ENCODE measurements at regions not wholly inside any gene's neighbourhood (a gene's known extent, or its start where the extent isn't known, plus 50 kb on each side); places are given as distances from the start of the nearest gene placed in this dataset.
A peak's percentile ranks its signal among the peaks of the same experiment; 100 is the strongest.

DNA sequence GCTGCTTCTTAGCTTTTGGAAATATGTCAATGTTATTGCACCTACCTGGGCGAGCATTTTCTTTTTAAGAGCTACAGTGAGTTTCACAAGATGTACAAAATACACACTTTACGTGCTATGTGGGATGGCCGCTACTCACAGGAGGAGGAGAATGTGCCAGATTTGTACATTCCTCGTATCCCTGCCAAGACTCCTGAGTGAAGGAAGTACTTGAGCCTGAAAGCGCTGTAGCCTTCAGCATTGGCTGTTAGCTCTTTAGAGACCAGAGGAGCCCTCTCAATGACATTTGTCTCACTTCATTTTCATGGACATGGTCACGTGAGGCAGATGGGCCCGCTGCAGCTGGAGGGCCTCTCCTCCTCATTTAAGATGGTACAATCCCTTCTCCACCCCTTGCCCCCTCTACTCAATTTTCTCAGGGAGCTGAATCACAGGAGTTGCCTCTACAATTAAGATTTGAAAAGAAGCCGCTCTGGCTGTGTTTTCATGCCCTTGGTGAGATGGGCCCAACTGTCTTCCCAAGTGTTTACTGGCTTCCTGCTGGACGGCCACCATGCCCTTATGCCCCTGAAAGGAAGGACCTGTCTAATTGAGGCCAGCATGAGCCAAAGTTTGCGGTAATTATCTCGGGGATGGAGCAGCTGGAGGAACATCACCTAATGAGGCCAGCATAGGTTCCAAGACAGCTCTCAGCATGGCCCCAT is 442.6 kb downstream of the PRDM2 start:
- Mint-ChIP-seq H3K4me3 (no peak overlapping the region), H3K9me3 (peaks cover 0 to 3% (median 0%) of the 10 kb centered on the region in 5 donors), H3K27ac (no peak overlapping the region), H3K4me1 (no peaks in the 10 kb centered on the region), H3K36me3 (no peaks in the 10 kb centered on the region), H3K27me3 (peaks cover 0 to 6% of the 10 kb centered on the region in 2 donors)
- DNase-seq = no peak
- Histone ChIP-seq H3K4me1 (ENCODE audit: insufficient read depth, low read length) (no peaks in the 10 kb centered on the region), H3K27me3 (ENCODE audit: insufficient read depth, low read length, poor library complexity, severe bottlenecking) (no peaks in the 10 kb centered on the region), H3K4me3 (ENCODE audit: low read length) (no peak overlapping the region), H3K9me3 (ENCODE audit: low read length) (no peaks in the 10 kb centered on the region), H3K27ac (ENCODE audit: low read depth, low read length) (no peak overlapping the region), H3K36me3 (ENCODE audit: insufficient read depth, low read length) (no peaks in the 10 kb centered on the region)
- ChIA-PET CTCF (no interaction called here), POLR2A (no interaction called here)

DNA sequence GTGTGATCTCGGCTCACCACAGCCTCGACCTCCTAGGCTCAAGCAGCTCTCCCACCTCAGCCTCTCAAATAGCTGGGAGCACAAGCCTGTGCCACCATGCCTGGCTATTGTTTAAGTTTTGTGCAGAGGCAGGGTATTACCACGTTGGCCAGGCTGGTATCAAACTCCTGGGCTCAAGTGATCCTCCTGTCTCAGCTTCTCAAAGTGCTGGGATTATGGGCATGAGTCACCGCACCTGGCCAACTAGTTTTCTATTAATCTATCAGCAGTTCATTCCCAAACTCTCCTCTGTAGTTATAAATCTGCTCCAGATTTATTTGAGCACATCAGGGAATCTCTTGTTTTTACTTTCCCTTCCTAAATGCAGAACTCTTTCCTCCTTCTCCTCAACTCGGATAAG is 443.8 kb downstream of the PRDM2 start:
- Mint-ChIP-seq H3K4me3 (no peak overlapping the region), H3K9me3 (peaks cover 0 to 3% (median 1%) of the 10 kb centered on the region in 5 donors), H3K4me1 (no peaks in the 10 kb centered on the region), H3K27ac (no peak overlapping the region), H3K36me3 (no peaks in the 10 kb centered on the region), H3K27me3 (peaks cover 0 to 9% of the 10 kb centered on the region in 2 donors)
- Histone ChIP-seq H3K36me3 (ENCODE audit: insufficient read depth, low read length) (no peaks in the 10 kb centered on the region), H3K27ac (ENCODE audit: low read depth, low read length) (no peak overlapping the region), H3K9me3 (ENCODE audit: low read length) (no peaks in the 10 kb centered on the region), H3K27me3 (ENCODE audit: insufficient read depth, low read length, poor library complexity, severe bottlenecking) (no peaks in the 10 kb centered on the region), H3K4me3 (ENCODE audit: low read length) (no peak overlapping the region), H3K4me1 (ENCODE audit: insufficient read depth, low read length) (no peaks in the 10 kb centered on the region)
- no peak for DNase-seq
- ChIA-PET POLR2A (no interaction called here), CTCF (no interaction called here)

DNA sequence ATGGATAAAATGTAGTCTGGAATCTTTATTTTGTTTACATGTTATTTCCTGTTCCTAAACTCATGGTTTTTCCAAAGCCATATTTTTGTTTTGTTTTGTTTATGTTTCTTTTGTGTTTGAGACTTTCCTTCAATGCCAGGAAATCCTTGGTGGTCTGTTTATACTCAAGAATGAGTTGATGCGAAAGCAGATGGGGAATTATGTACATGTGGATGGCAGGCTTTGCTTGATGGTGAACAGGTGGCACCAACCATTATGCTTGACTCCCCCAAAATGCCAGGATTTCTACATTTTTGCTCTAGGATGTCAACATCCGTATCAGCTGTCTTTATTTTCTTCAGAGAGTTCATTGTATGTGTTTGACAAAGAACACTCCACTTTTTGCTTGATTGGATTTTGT is 448.5 kb downstream of the PRDM2 start:
- H3K36me3 ChIP-seq (ENCODE audit: insufficient read depth, low read length) = no peaks in the 10 kb centered on the region
- no peak overlapping the region for H3K27ac Mint-ChIP-seq
- CTCF ChIA-PET = no interaction called here
- H3K27me3 ChIP-seq (ENCODE audit: insufficient read depth, low read length, poor library complexity, severe bottlenecking) = no peaks in the 10 kb centered on the region
- H3K4me3 ChIP-seq (ENCODE audit: low read length) = no peak overlapping the region
- H3K4me1 ChIP-seq (ENCODE audit: insufficient read depth, low read length) = no peaks in the 10 kb centered on the region
- peaks cover 0 to 5% (median 2%) of the 10 kb centered on the region in 5 donors for H3K9me3 Mint-ChIP-seq
- H3K4me1 Mint-ChIP-seq = no peaks in the 10 kb centered on the region
- H3K36me3 Mint-ChIP-seq = no peaks in the 10 kb centered on the region
- no peak overlapping the region for H3K4me3 Mint-ChIP-seq
- H3K27me3 Mint-ChIP-seq = peaks cover 3 to 5% of the 10 kb centered on the region in 2 donors
- no peak for DNase-seq
- POLR2A ChIA-PET = no interaction called here
- H3K27ac ChIP-seq (ENCODE audit: low read depth, low read length) = no peak overlapping the region
- H3K9me3 ChIP-seq (ENCODE audit: low read length) = no peaks in the 10 kb centered on the region

DNA sequence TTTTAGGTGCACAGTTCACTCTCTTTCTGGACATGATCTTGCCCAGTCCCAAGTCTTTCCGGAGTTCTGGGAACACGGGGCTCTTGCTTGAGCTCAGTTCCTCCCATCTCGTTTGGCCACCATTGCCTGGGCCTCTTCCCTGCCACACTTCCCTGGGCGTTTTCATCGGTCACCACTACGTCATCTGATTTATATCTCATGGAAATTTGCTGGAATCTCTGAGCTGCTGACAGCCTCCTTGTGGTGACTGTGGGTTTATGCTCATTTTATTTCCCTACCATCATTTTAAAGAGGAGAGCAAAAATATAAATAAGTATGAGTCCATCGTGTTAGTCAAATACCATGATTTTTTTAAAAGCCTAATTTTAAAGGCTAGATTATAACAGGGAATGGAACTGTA is 449.1 kb upstream of the KAZN start:
- no peaks in the 10 kb centered on the region for H3K4me1 Mint-ChIP-seq
- peaks cover 3 to 5% of the 10 kb centered on the region in 2 donors for H3K27me3 Mint-ChIP-seq
- no peaks in the 10 kb centered on the region for H3K4me1 ChIP-seq (ENCODE audit: insufficient read depth, low read length)
- no peaks in the 10 kb centered on the region for H3K36me3 ChIP-seq (ENCODE audit: insufficient read depth, low read length)
- no peak overlapping the region for H3K27ac ChIP-seq (ENCODE audit: low read depth, low read length)
- H3K4me3 ChIP-seq (ENCODE audit: low read length) = no peak overlapping the region
- no peak overlapping the region for H3K4me3 Mint-ChIP-seq
- H3K9me3 ChIP-seq (ENCODE audit: low read length) = no peaks in the 10 kb centered on the region
- H3K27ac Mint-ChIP-seq = no peak overlapping the region
- H3K36me3 Mint-ChIP-seq = no peaks in the 10 kb centered on the region
- POLR2A ChIA-PET = no interaction called here
- DNase-seq = no peak
- H3K9me3 Mint-ChIP-seq = peaks cover 2 to 5% (median 3%) of the 10 kb centered on the region in 5 donors
- CTCF ChIA-PET = no interaction called here
- H3K27me3 ChIP-seq (ENCODE audit: insufficient read depth, low read length, poor library complexity, severe bottlenecking) = no peaks in the 10 kb centered on the region

DNA sequence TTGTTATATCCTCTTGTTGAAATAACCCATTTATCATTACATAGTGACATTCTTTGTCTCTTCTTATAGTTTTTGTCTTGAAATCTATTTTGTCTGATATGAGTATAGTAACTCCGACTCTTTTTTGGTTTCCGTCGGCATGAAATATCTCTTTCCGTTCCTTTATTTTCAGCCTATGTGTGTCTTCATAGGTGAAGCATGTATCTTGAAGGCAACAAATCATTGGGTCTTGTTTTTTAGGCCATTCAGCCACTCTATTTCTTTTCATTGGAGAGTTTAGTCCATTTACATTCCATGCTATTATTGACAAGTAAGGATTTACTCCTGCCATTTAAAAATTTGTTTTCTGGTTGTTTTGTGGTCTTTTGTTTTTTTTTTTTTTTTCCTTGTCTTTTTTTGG is 441.9 kb upstream of the KAZN start:
- Histone ChIP-seq H3K9me3 (ENCODE audit: low read length) (no peaks in the 10 kb centered on the region), H3K27me3 (ENCODE audit: insufficient read depth, low read length, poor library complexity, severe bottlenecking) (no peaks in the 10 kb centered on the region), H3K4me1 (ENCODE audit: insufficient read depth, low read length) (no peaks in the 10 kb centered on the region), H3K27ac (ENCODE audit: low read depth, low read length) (no peak overlapping the region), H3K36me3 (ENCODE audit: insufficient read depth, low read length) (no peaks in the 10 kb centered on the region), H3K4me3 (ENCODE audit: low read length) (no peak overlapping the region)
- H3K4me1 Mint-ChIP-seq = no peaks in the 10 kb centered on the region
- POLR2A ChIA-PET = no interaction called here
- CTCF ChIA-PET = no interaction called here
- H3K36me3 Mint-ChIP-seq = peaks cover 0 to 6% (median 0%) of the 10 kb centered on the region in 3 donors
- peaks cover under 1 to 2% of the 10 kb centered on the region in 2 donors for H3K27me3 Mint-ChIP-seq
- H3K9me3 Mint-ChIP-seq = peaks cover 4 to 35% (median 22%) of the 10 kb centered on the region in 5 donors
- no peak for DNase-seq
- H3K4me3 Mint-ChIP-seq = no peak overlapping the region
- peak overlapping the region in 1 of 8 donors; percentile 59 for H3K27ac Mint-ChIP-seq

DNA sequence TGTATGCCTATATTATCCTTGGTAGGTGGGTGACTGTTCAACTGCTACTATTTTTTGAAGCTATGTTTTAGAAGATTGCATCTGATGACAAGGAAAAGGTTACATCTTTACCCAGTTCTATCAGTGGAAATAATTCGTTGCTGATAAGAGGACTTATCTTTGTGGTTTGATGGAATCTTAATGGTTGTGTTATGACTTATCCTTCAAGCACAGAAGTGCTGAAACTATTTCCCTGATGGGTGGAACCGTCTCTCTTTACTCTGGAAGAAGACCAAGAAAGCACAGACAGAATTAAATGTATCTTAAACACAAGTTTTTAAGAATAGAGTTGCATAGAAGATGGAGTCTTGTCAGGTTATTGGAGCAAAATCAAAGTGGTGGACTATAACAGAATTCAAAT is 437.7 kb upstream of the KAZN start:
- Histone ChIP-seq H3K9me3 (ENCODE audit: low read length) (no peaks in the 10 kb centered on the region), H3K27me3 (ENCODE audit: insufficient read depth, low read length, poor library complexity, severe bottlenecking) (no peaks in the 10 kb centered on the region), H3K27ac (ENCODE audit: low read depth, low read length) (no peak overlapping the region), H3K4me1 (ENCODE audit: insufficient read depth, low read length) (no peaks in the 10 kb centered on the region), H3K36me3 (ENCODE audit: insufficient read depth, low read length) (no peaks in the 10 kb centered on the region), H3K4me3 (ENCODE audit: low read length) (no peak overlapping the region)
- Mint-ChIP-seq H3K4me1 (no peaks in the 10 kb centered on the region), H3K36me3 (peaks cover 0 to 6% (median 0%) of the 10 kb centered on the region in 3 donors), H3K9me3 (peaks cover 14 to 40% (median 19%) of the 10 kb centered on the region in 5 donors), H3K27me3 (peaks cover 4 to 11% of the 10 kb centered on the region in 2 donors), H3K27ac (no peak overlapping the region), H3K4me3 (no peak overlapping the region)
- DNase-seq = no peak
- POLR2A ChIA-PET = no interaction called here
- CTCF ChIA-PET = no interaction called here

DNA sequence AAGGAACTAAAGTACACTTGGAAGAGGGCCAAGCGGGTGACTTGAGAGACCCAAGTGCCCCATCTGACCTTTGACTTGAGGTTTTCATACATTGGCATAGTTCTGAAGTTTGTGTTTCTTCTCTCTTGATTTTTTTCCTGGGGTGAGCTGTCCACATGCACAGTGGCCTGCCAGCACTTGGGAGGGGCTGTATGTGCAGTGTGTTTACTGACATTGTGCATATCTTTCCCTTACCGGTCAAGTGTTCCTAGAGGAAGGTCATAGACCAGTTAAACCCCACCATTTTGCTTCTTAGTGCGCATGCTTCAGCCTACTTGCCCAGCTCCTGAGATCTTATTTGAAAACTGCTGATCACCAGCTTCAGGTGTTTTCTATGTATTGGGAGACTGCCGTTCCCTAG is 435.2 kb upstream of the KAZN start:
- CTCF ChIA-PET = no interaction called here
- Mint-ChIP-seq H3K4me3 (no peak overlapping the region), H3K9me3 (peaks cover 4 to 18% (median 12%) of the 10 kb centered on the region in 5 donors), H3K27ac (no peak overlapping the region), H3K27me3 (peaks cover 6 to 16% of the 10 kb centered on the region in 2 donors), H3K36me3 (peaks cover 0 to 6% (median 0%) of the 10 kb centered on the region in 3 donors), H3K4me1 (no peaks in the 10 kb centered on the region)
- Histone ChIP-seq H3K36me3 (ENCODE audit: insufficient read depth, low read length) (no peaks in the 10 kb centered on the region), H3K27ac (ENCODE audit: low read depth, low read length) (no peak overlapping the region), H3K4me1 (ENCODE audit: insufficient read depth, low read length) (no peaks in the 10 kb centered on the region), H3K9me3 (ENCODE audit: low read length) (no peaks in the 10 kb centered on the region), H3K4me3 (ENCODE audit: low read length) (no peak overlapping the region), H3K27me3 (ENCODE audit: insufficient read depth, low read length, poor library complexity, severe bottlenecking) (no peaks in the 10 kb centered on the region)
- DNase-seq = no peak
- POLR2A ChIA-PET = no interaction called here

DNA sequence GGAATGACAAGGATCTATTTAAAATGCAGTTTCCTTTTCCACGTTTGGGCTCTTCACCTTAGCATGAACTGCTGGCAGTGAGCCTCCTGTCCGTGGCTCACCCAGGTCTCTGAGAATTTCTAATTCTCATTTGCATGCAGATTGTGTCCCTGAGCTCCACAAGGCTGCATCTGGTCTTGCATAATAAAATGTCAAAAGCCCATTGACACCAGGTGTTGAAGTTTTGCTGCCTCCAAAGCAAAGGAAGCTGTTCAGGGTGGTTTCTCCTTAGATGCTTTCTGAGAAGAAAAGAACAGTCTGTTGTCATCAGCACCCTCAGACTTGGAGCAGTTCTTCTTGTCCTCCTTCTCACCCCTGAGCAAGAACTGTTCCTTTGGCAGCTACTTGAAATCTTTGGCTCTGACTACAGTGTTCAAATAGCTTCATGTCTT is 433.1 kb upstream of the KAZN start:
- POLR2A ChIA-PET = no interaction called here
- no peaks in the 10 kb centered on the region for H3K27me3 ChIP-seq (ENCODE audit: insufficient read depth, low read length, poor library complexity, severe bottlenecking)
- no peak for DNase-seq
- H3K27ac ChIP-seq (ENCODE audit: low read depth, low read length) = no peak overlapping the region
- H3K4me3 ChIP-seq (ENCODE audit: low read length) = no peak overlapping the region
- CTCF ChIA-PET = no interaction called here
- no peaks in the 10 kb centered on the region for H3K9me3 ChIP-seq (ENCODE audit: low read length)
- Mint-ChIP-seq H3K9me3 (peaks cover 0 to 17% (median 7%) of the 10 kb centered on the region in 5 donors), H3K4me3 (no peak overlapping the region), H3K4me1 (no peaks in the 10 kb centered on the region), H3K36me3 (no peaks in the 10 kb centered on the region), H3K27ac (no peak overlapping the region), H3K27me3 (peaks cover 7 to 13% of the 10 kb centered on the region in 2 donors)
- no peaks in the 10 kb centered on the region for H3K4me1 ChIP-seq (ENCODE audit: insufficient read depth, low read length)
- no peaks in the 10 kb centered on the region for H3K36me3 ChIP-seq (ENCODE audit: insufficient read depth, low read length)
